Caco-2 (cell line): ENCODE measurements at regions not wholly inside any gene's neighbourhood (a gene's known extent, or its start where the extent isn't known, plus 50 kb on each side); places are given as distances from the start of the nearest gene placed in this dataset.

Experiments used
- BruUV-seq: library from RNA; stranded (reverse); fragments of 400-500 nt; replicated peaks from 2 replicates; lab custom pipeline; 2021; lab: Mats Ljungman, UMichigan
- CTCF ChIA-PET: fragments of 300-600 bp; sonication (Branson Sonifier 250); formaldehyde crosslinking; loops from one replicate; lab custom pipeline; 2022; ENCODE audit warnings: antibody characterized with exemption; lab: Charles Lee
- POLR2A ChIA-PET: fragments of 300-600 bp; sonication (Branson Sonifier 250); formaldehyde crosslinking; loops from one replicate; lab custom pipeline; 2022; ENCODE audit warnings: antibody characterized with exemption; lab: Charles Lee
- DNase-seq, 2 experiments: peaks; one replicate each; pipeline versions ENCODE4 v3.0.0 to v3.0.0-alpha.2; 2020 to 2022
- H3K27me3 ChIP-seq: replicated peaks from 2 replicates; pipeline ENCODE4 v1.6.0; 2011; ENCODE audit warnings: low read length; ENCODE audit not compliant: control insufficient read depth, insufficient read depth
- H3K36me3 ChIP-seq: 2 replicates; pipeline ENCODE4 v1.5.1; 2011; ENCODE audit warnings: low read length; ENCODE audit not compliant: control insufficient read depth, insufficient read depth
- H3K4me1 ChIP-seq: fragments of 250-450 bp; sonication (Bioruptor Pico); 2 replicates; pipeline ENCODE4 v1.5.1; 2020; ENCODE audit warnings: mild to moderate bottlenecking
- H3K4me3 ChIP-seq: 2 replicates; pipeline ENCODE4 v1.5.1; 2011; ENCODE audit warnings: low read depth, mild to moderate bottlenecking, control low read depth, low read length
- H3K9me3 ChIP-seq: fragments of 250-450 bp; sonication (Bioruptor Pico); 2 replicates; pipeline ENCODE4 v1.5.1; 2020; ENCODE audit warnings: mild to moderate bottlenecking, moderate library complexity
- H3K27ac Mint-ChIP-seq: one replicate; pipeline ENCODE4 v1.8.0; 2022; ENCODE audit warnings: mixed read lengths; ENCODE audit not compliant: unreplicated experiment
- H3K27me3 Mint-ChIP-seq: one replicate; pipeline ENCODE4 v1.8.0; 2022; ENCODE audit warnings: mixed read lengths; ENCODE audit not compliant: insufficient read depth, unreplicated experiment
- H3K36me3 Mint-ChIP-seq: one replicate; pipeline ENCODE4 v1.8.0; 2022; ENCODE audit warnings: mild to moderate bottlenecking, mixed read lengths; ENCODE audit not compliant: insufficient read depth, unreplicated experiment
- H3K4me1 Mint-ChIP-seq: one replicate; pipeline ENCODE4 v1.8.0; 2022; ENCODE audit warnings: low read depth, mixed read lengths; ENCODE audit not compliant: unreplicated experiment
- H3K4me3 Mint-ChIP-seq: one replicate; pipeline ENCODE4 v1.8.0; 2022; ENCODE audit warnings: mild to moderate bottlenecking, moderate library complexity, mixed read lengths; ENCODE audit not compliant: unreplicated experiment
- H3K9me3 Mint-ChIP-seq: one replicate; pipeline ENCODE4 v1.8.0; 2022; ENCODE audit warnings: mixed read lengths; ENCODE audit not compliant: unreplicated experiment
- CTCF ChIP-seq, 2 experiments: fragments of 200-600 bp in 1 of 2; IDR thresholded peaks; 1 replicate in 1 of 2; 2 replicates in 1 of 2; pipeline versions ENCODE4 v1.5.1 to v1.8.0; 2011 to 2022; ENCODE audit warnings: antibody characterized with exemption in 1 of 2, control low read depth in 1 of 2, inconsistent platforms in 1 of 2, low read depth in 1 of 2, low read length in 1 of 2, mild to moderate bottlenecking in 1 of 2, moderate library complexity in 1 of 2; ENCODE audit not compliant: insufficient read depth in 1 of 2, severe bottlenecking in 1 of 2, unreplicated experiment in 1 of 2
- intact Hi-C: fragments of 100-400 bp; cut with micrococcal nuclease; formaldehyde crosslinking; loops from one replicate; pipeline ENCODE4 v1.10.0; 2022; ENCODE audit not compliant: unreplicated experiment

- Mint-ChIP-seq H3K9me3 (no peaks in the 10 kb centered on the region), H3K27me3 (no peaks in the 10 kb centered on the region), H3K27ac (no peak overlapping the region), H3K4me1 (peaks cover 40% of the 10 kb centered on the region), H3K4me3 (no peak overlapping the region), H3K36me3 (no peaks in the 10 kb centered on the region)
- intact Hi-C loops: loop anchor here (1.0 to 5.0 kb wide), 9 partner anchors 79 to 689 kb away; partner anchors contain the start of gene RFESD
- BruUV-seq: no TSS peak
- peaks cover 46% of the 10 kb centered on the region for H3K4me1 ChIP-seq
- ChIA-PET POLR2A (no interaction called here), CTCF (interaction anchor here (0.7 to 2.2 kb wide), 4 partner anchors 90 to 374 kb away, joined by 3 to 14 read pairs (median 4); partner anchors contain the start of gene ELL2)
- no peak for DNase-seq
- TF ChIP-seq CTCF (IDR thresholded peaks at IDR 0.05; ENCODE audit: insufficient read depth in 1 of 2, low read depth in 1 of 2, low read length in 1 of 2, severe bottlenecking in 1 of 2, unreplicated experiment in 1 of 2): no peak
- H3K9me3 ChIP-seq: no peaks in the 10 kb centered on the region
- no peak overlapping the region for H3K4me3 ChIP-seq
- no peaks in the 10 kb centered on the region for H3K36me3 ChIP-seq
- no peaks in the 10 kb centered on the region for H3K27me3 ChIP-seq
Measured at GRCh38 chr5:96335873-96336272, 97.2 kb downstream of the PCSK1 start.

GRCh38 chr5:96333391-96333790, 99.7 kb downstream of the PCSK1 start:
- Mint-ChIP-seq H3K4me3 (no peak overlapping the region), H3K27ac (peak overlapping the region; percentile 48), H3K36me3 (no peaks in the 10 kb centered on the region), H3K9me3 (no peaks in the 10 kb centered on the region), H3K4me1 (peaks cover 34% of the 10 kb centered on the region), H3K27me3 (no peaks in the 10 kb centered on the region)
- POLR2A ChIA-PET: no interaction called here
- Histone ChIP-seq H3K4me1 (peaks cover 45% of the 10 kb centered on the region), H3K36me3 (no peaks in the 10 kb centered on the region), H3K27me3 (no peaks in the 10 kb centered on the region), H3K4me3 (no peak overlapping the region), H3K9me3 (no peaks in the 10 kb centered on the region)
- CTCF ChIA-PET: no interaction called here
- DNase-seq: no peak
- no peak for TF ChIP-seq CTCF (IDR thresholded peaks at IDR 0.05; ENCODE audit: insufficient read depth in 1 of 2, low read depth in 1 of 2, low read length in 1 of 2, severe bottlenecking in 1 of 2, unreplicated experiment in 1 of 2)
- no TSS peak for BruUV-seq
- intact Hi-C loops: loop anchor here (5.0 kb wide), 2 partner anchors 86 to 221 kb away; no protein-coding TSS in a partner anchor

GRCh38 chr5:96332535-96333366, 100.3 kb downstream of the PCSK1 start:
- BruUV-seq: no TSS peak
- Mint-ChIP-seq H3K27me3 (no peaks in the 10 kb centered on the region), H3K27ac (peak overlapping the region; percentile 48), H3K9me3 (no peaks in the 10 kb centered on the region), H3K36me3 (no peaks in the 10 kb centered on the region), H3K4me1 (peaks cover 29% of the 10 kb centered on the region), H3K4me3 (no peak overlapping the region)
- Histone ChIP-seq H3K27me3 (no peaks in the 10 kb centered on the region), H3K4me3 (no peak overlapping the region), H3K9me3 (no peaks in the 10 kb centered on the region), H3K4me1 (peaks cover 41% of the 10 kb centered on the region), H3K36me3 (no peaks in the 10 kb centered on the region)
- POLR2A ChIA-PET: no interaction called here
- CTCF ChIA-PET: interaction anchor here (0.6 kb wide), 1 partner anchor 213 kb away, joined by 3 read pairs; no protein-coding TSS in a partner anchor
- intact Hi-C loops: loop anchor here (1.0 to 5.0 kb wide), 3 partner anchors 85 to 345 kb away; no protein-coding TSS in a partner anchor
- TF ChIP-seq CTCF (IDR thresholded peaks at IDR 0.05; ENCODE audit: insufficient read depth in 1 of 2, low read depth in 1 of 2, low read length in 1 of 2, severe bottlenecking in 1 of 2, unreplicated experiment in 1 of 2): no peak
- no peak for DNase-seq
